Small intestine (tissue), 7 donors: ENCODE measurements at regions not wholly inside any gene's neighbourhood (a gene's known extent, or its start where the extent isn't known, plus 50 kb on each side); places are given as distances from the start of the nearest gene placed in this dataset.
"Not testable (repeated sequence)": the region's sequence is repeated elsewhere in the genome, so short reads cannot be mapped to it uniquely, and the experiment has no call there.

Source experiments
- DNase-seq, 2 donors: peaks; one replicate each; pipeline versions ENCODE4 v3.0.0 to v3.0.0-alpha.2; 2013
- FAIRE-seq: peaks from 2 replicates; lab custom pipeline; 2012; peaks lifted over from hg19 to GRCh38; lab: Jason Lieb, UNC
- H3K27ac ChIP-seq, 3 donors: one replicate each; pipeline ENCODE4 v1.5.1; 2013; ENCODE audit warnings: low read length in 2 of 3, mild to moderate bottlenecking in 2 of 3, control low read depth in 1 of 3, inconsistent platforms in 1 of 3, low read depth in 1 of 3, moderate library complexity in 1 of 3
- H3K27me3 ChIP-seq, 3 donors: one replicate each; pipeline ENCODE4 v1.6.1; 2013; ENCODE audit warnings: low read length in 3 of 3, inconsistent platforms in 1 of 3; ENCODE audit not compliant: control insufficient read depth in 3 of 3, insufficient read depth in 3 of 3
- H3K36me3 ChIP-seq, 3 donors: one replicate each; pipeline ENCODE4 v1.6.1; 2013; ENCODE audit warnings: low read length in 3 of 3, inconsistent platforms in 1 of 3, low read depth in 1 of 3, mild to moderate bottlenecking in 1 of 3, moderate library complexity in 1 of 3; ENCODE audit not compliant: control insufficient read depth in 3 of 3, insufficient read depth in 2 of 3
- H3K4me1 ChIP-seq, 3 donors: one replicate each; pipeline ENCODE4 v1.6.1; 2013; ENCODE audit warnings: low read length in 2 of 3, inconsistent platforms in 1 of 3, low read depth in 1 of 3, mild to moderate bottlenecking in 1 of 3, moderate library complexity in 1 of 3; ENCODE audit not compliant: control insufficient read depth in 3 of 3, insufficient read depth in 2 of 3
- H3K4me3 ChIP-seq, 3 donors: one replicate each; pipeline ENCODE4 v1.5.1; 2013; ENCODE audit warnings: low read length in 3 of 3, control low read depth in 1 of 3, inconsistent platforms in 1 of 3, low read depth in 1 of 3, mild to moderate bottlenecking in 1 of 3, moderate library complexity in 1 of 3
- H3K9me3 ChIP-seq, 2 donors: one replicate each; pipeline ENCODE4 v1.6.1; 2013; ENCODE audit warnings: low read depth in 1 of 2, low read length in 1 of 2; ENCODE audit not compliant: control insufficient read depth in 2 of 2, insufficient read depth in 1 of 2
- WGBS, 3 donors: extraction: QIAGEN DNeasy Blood & Tissue Kit; methylation state at CpG; one replicate each; pipeline ENCODE4 v1.1.7; 2013; 5-methylcytosine and 5-hydroxymethylcytosine counted together
- donor health status: healthy with polysubstance abuse.
- donor health status: control.
- donor health status: control.
- donor health status: Bipolar disorder and iron deficiency.
- donor health status: healthy.

GRCh38 chr9:126069400-126069955 lies 257.2 kb upstream of the MVB12B start:
- H3K27ac ChIP-seq = no peak overlapping the region
- H3K36me3 ChIP-seq = no peaks in the 10 kb centered on the region
- H3K27me3 ChIP-seq = no peaks in the 10 kb centered on the region
- DNase-seq = no peak
- no peaks in the 10 kb centered on the region for H3K4me1 ChIP-seq
- FAIRE-seq = no peak
- H3K9me3 ChIP-seq = peaks cover 0 to 8% of the 10 kb centered on the region in 2 donors
- 47 to 58% (median 56%) methylated on average over 9 of the region's 9 CpGs for WGBS, 3 donors
- no peak overlapping the region for H3K4me3 ChIP-seq

- Histone ChIP-seq H3K4me1 (no peaks in the 10 kb centered on the region), H3K27me3 (no peaks in the 10 kb centered on the region), H3K9me3 (peaks cover 0 to 8% of the 10 kb centered on the region in 2 donors), H3K36me3 (no peaks in the 10 kb centered on the region), H3K27ac (no peak overlapping the region), H3K4me3 (no peak overlapping the region)
- no peak for DNase-seq
- FAIRE-seq = no peak
- WGBS, 3 donors = 60 to 71% (median 70%) methylated on average over 15 of the region's 15 CpGs
These were observed 256.5 kb upstream of the MVB12B start for GRCh38 chr9:126070058-126070655.

GRCh38 chr9:126071076-126071750 lies 255.4 kb upstream of the MVB12B start:
- Histone ChIP-seq H3K27me3 (no peaks in the 10 kb centered on the region), H3K9me3 (peaks cover 0 to 8% of the 10 kb centered on the region in 2 donors), H3K4me3 (no peak overlapping the region), H3K36me3 (no peaks in the 10 kb centered on the region), H3K27ac (no peak overlapping the region), H3K4me1 (no peaks in the 10 kb centered on the region)
- DNase-seq = no peak
- 75 to 83% (median 78%) methylated on average over 13 of the region's 13 CpGs for WGBS, 3 donors
- no peak for FAIRE-seq

- H3K9me3 ChIP-seq, H3K4me3 ChIP-seq, DNase-seq, H3K36me3 ChIP-seq, FAIRE-seq, H3K4me1 ChIP-seq, H3K27me3 ChIP-seq, H3K27ac ChIP-seq: not testable (repeated sequence)
- WGBS, 3 donors = 87 to 88% (median 87%) methylated on average over 11 to 12 of the region's 12 CpGs
These were observed 249.0 kb upstream of the MVB12B start for GRCh38 chr9:126077656-126078055.

GRCh38 chr9:126080641-126081040 lies 246.0 kb upstream of the MVB12B start:
- no peak for DNase-seq
- WGBS, 3 donors = 42 to 60% (median 48%) methylated on average over 2 of the region's 2 CpGs
- Histone ChIP-seq H3K36me3 (no peaks in the 10 kb centered on the region), H3K27me3 (peaks cover 0 to 2% (median 1%) of the 10 kb centered on the region in 3 donors), H3K27ac (no peak overlapping the region), H3K4me3 (no peak overlapping the region), H3K9me3 (no peaks in the 10 kb centered on the region), H3K4me1 (no peaks in the 10 kb centered on the region)
- no peak for FAIRE-seq

GRCh38 chr9:126081746-126082145 lies 244.9 kb upstream of the MVB12B start:
- FAIRE-seq = no peak
- WGBS, 3 donors = 67 to 79% (median 75%) methylated on average over 4 of the region's 4 CpGs

GRCh38 chr9:126084008-126084407 lies 242.6 kb upstream of the MVB12B start:
- Histone ChIP-seq H3K4me1 (no peaks in the 10 kb centered on the region), H3K9me3 (no peaks in the 10 kb centered on the region), H3K27me3 (peaks cover 0 to 5% (median 3%) of the 10 kb centered on the region in 3 donors), H3K27ac (no peak overlapping the region), H3K36me3 (no peaks in the 10 kb centered on the region), H3K4me3 (no peak overlapping the region)
- no peak for FAIRE-seq
- no peak for DNase-seq
- 55 to 75% (median 63%) methylated on average over 4 of the region's 4 CpGs for WGBS, 3 donors

More at GRCh38 chr9:126081746-126082145, 244.9 kb upstream of the MVB12B start:
- H3K27me3 ChIP-seq = peaks cover 0 to 2% (median 1%) of the 10 kb centered on the region in 3 donors
- no peak for DNase-seq
- no peaks in the 10 kb centered on the region for H3K4me1 ChIP-seq
- H3K27ac ChIP-seq = no peak overlapping the region
- no peaks in the 10 kb centered on the region for H3K36me3 ChIP-seq
- no peak overlapping the region for H3K4me3 ChIP-seq
- no peaks in the 10 kb centered on the region for H3K9me3 ChIP-seq

- Histone ChIP-seq H3K4me3 (no peak overlapping the region), H3K36me3 (no peaks in the 10 kb centered on the region), H3K27ac (no peak overlapping the region), H3K4me1 (no peaks in the 10 kb centered on the region), H3K27me3 (peaks cover 0 to 5% (median 3%) of the 10 kb centered on the region in 3 donors), H3K9me3 (no peaks in the 10 kb centered on the region)
- DNase-seq = no peak
- 80 to 87% (median 83%) methylated on average over 8 of the region's 8 CpGs for WGBS, 3 donors
- no peak for FAIRE-seq
These were observed 241.9 kb upstream of the MVB12B start for GRCh38 chr9:126084696-126085095.
